ENCODE measurements at regions not wholly inside any gene's neighbourhood (a gene's known extent, or its start where the extent isn't known, plus 50 kb on each side); places are given as distances from the start of the nearest gene placed in this dataset.
"Not testable (repeated sequence)": the region's sequence is repeated elsewhere in the genome, so short reads cannot be mapped to it uniquely, and the experiment has no call there.

GRCh38 chr1:146443871-146444222 lies 215.0 kb upstream of the NOTCH2NLA start:
- TF ChIP-seq, protein P1, sequence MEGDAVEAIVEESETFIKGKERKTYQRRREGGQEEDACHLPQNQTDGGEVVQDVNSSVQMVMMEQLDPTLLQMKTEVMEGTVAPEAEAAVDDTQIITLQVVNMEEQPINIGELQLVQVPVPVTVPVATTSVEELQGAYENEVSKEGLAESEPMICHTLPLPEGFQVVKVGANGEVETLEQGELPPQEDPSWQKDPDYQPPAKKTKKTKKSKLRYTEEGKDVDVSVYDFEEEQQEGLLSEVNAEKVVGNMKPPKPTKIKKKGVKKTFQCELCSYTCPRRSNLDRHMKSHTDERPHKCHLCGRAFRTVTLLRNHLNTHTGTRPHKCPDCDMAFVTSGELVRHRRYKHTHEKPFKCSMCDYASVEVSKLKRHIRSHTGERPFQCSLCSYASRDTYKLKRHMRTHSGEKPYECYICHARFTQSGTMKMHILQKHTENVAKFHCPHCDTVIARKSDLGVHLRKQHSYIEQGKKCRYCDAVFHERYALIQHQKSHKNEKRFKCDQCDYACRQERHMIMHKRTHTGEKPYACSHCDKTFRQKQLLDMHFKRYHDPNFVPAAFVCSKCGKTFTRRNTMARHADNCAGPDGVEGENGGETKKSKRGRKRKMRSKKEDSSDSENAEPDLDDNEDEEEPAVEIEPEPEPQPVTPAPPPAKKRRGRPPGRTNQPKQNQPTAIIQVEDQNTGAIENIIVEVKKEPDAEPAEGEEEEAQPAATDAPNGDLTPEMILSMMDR (IDR thresholded peaks at IDR 0.05; ENCODE audit: low read length) = not testable (repeated sequence)
- TF ChIP-seq EZH2 (IDR thresholded peaks at IDR 0.05; ENCODE audit: borderline replicate concordance, low read length) = not testable (repeated sequence)
